HK-2 (cell line): ENCODE measurements at regions not wholly inside any gene's neighbourhood (a gene's known extent, or its start where the extent isn't known, plus 50 kb on each side); places are given as distances from the start of the nearest gene placed in this dataset.

Experiments used
- DNase-seq: peaks from one replicate; pipeline ENCODE4 v3.0.0-alpha.2; 2018; ENCODE audit not compliant: unreplicated experiment

DNA sequence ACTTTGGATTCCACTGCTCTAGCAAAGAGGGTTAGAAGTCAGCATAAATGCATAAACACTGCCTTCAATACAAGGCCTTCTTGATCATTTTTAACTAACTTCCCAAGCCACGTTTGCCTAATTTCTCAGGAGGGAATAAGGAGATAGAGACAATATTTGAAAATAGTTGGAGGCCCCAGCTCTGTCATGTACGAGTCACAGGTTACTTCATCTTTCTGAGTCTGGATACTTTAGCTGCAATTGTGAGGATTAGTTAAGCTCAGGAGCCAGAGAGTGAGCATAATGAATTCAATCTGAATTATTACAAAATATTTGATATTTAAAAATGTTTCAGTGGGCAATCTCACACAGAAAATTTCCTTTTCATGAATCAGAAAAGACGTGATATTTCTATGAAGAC, 298.9 kb downstream of the SHOX2 start:
- DNase-seq: no peak

GRCh38 chr3:157805538-157805937, 300.7 kb downstream of the SHOX2 start:
- DNase-seq: no peak

DNA sequence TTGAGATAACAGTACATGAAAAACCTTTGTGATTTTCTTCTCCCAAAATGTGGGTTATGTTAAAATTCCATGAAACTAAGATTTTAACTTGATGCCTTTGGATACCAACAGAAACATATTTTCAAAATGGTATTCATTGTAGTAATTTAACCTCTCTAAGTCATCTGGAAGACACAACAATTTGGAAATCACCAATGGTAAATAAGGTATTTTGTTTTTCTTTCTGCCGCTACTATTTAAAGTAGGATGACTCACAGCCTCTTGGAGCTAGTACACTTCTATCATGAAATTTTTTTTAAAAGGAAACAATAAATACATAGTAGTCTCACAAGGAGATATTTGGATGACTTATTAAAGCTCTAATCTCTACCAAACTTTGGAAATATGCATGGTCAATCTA, 291.6 kb upstream of the VEPH1 start:
- no peak for DNase-seq

DNA sequence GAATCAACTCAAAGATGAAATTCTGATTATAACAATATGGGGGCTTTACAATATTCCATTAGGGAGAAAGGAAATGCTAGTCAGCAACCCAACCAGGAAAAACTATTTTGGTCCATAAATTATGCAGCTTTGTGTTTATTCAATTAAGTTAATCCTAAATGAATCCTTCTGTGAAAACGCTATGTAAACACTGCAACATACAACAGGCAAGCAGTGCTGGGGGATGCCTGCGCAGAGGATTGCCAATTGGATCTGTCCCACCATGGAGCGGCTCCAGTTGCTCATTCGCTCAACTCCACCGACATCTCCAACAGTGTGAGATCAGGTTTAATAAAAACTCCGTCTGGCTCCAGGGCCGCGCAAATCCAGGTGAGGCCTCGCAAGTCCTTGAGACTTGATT, 290.5 kb upstream of the VEPH1 start:
- no peak for DNase-seq

DNA sequence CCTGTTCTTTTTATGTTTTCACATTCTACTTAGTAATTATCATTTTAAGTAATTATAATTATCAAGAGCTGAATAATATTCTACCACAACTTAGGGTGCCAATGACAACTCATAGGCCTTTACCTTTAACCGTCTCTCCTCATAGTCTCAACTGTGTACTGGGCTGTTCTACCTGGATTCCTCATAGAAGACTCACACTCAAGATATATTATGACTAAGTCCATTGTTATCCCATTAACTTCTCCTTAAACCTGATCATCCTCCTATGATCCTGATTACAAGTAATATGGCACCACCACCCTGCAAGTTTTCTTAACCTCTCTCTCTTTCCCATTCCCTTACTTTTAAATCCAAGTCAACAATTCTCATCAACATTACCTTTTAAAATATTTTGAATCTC, 285.9 kb upstream of the VEPH1 start:
- DNase-seq: no peak

DNA sequence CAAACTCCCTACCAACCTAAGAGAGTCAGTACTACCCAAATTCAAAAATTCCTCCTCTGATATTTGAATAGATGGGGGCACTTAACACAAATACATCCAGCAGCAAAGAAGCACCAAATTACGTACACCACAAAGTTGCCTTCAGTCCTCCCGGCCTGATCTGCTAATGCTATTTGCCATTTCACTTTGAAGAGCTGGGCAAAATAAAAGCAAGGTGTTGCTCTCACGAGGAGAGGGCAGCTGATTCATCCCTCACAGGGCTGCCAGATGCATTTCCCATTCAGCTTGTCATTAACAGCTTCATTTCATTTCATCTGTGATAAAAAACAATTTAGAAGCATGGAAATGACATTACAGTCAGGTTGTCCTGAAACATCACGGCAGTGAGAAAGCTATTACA, 283.4 kb upstream of the VEPH1 start:
- no peak for DNase-seq

DNA sequence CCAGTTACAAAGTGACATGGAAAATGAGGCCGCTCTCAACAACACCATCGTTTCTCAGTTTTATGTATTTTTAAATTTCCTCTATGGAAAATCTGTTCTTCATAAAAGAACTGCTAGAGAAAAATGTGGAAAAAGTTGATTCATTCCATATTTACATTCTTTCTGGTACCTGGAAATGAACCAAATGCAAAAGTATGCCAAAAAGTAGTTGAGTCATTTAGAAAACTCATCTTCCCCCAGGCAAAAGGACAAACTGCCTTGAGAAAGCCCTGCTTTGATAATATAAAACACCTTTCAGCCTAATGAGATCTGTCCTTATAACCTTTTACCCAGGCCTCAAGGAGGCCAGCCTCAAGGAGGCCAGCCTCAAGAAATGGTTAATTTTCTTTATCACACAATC, 283.0 kb upstream of the VEPH1 start:
- DNase-seq: no peak

DNA sequence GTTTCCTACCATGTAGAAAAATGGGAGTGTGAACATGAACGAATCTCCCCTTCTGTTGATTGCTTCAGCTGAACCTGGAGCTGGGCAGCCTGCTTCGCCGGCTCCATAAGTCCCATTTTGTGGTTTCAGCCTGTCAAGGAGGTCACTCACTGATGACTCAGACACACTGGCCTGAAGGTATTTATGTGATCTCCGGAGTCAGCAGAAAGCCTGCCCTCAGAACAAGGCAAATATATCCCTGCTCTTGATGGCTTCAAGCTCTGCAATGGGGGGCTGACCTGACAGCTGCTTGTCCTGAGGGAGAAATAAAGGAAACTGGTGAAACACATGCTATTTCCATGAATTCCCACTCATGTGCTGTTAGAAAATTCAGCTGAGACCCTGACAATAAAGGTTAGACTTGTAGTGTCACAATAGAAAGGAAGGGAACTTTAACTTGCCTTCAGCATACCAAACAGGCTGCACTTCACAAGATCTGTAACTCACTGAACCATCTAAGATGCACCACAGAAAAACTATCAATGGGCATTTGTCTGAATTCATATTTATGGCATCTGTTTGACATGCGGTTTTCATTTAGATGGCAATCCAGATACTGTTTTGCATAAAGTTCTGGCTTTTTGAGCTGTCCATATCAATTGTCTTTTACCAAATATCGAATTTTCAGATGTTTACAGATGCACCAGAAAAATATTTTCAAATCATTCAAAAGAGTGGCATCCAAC, 282.0 kb upstream of the VEPH1 start:
- peak; percentile 67 for DNase-seq

- DNase-seq: no peak
These were observed 279.0 kb upstream of the VEPH1 start for GRCh38 chr3:157782236-157782635.

DNA sequence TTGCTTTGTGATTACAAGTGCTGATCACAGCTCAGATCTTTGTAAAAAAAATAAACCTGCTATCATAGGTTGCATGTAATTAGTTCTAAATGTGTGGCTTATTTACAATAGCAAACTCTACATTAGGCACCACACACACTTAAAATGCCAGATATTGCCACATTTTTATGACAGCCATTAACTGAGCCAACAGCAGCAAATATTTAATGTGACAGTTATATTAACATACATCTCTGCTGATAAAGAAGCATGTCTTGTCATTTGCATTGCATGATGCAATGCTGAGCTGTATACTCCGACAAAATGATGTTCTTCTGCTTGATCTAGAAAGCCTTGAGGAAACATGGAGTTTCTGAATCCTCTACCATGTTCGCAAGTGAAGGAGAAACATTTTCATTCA, 273.6 kb upstream of the VEPH1 start:
- DNase-seq: no peak

- no peak for DNase-seq
These were observed 272.2 kb upstream of the VEPH1 start for GRCh38 chr3:157775446-157775845.

- DNase-seq: no peak
These were observed 266.2 kb upstream of the VEPH1 start for GRCh38 chr3:157769378-157769777.

- no peak for DNase-seq
These were observed 264.4 kb upstream of the VEPH1 start for GRCh38 chr3:157767607-157768006.

- no peak for DNase-seq
These were observed 260.4 kb upstream of the VEPH1 start for GRCh38 chr3:157763644-157764043.

DNA sequence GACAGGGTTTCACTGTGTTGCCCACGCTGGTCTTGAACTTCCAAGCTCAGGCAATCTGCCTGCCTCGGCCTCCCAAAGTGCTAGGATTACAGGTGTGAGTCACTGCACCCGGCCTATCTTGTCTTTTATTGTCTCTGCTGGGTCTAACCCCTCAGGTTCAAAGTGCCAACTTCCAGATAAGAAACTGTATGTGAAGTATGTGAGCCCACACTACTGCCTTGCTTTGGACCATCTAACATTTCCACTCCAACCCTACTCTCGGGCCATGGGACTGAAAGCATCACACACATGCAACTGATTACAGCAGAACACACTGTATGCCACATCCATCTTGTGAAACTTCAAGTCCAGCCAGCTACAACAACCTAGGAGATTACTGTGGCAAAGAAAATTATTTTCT, 256.1 kb upstream of the VEPH1 start:
- DNase-seq: no peak

- no peak for DNase-seq
These were observed 252.0 kb upstream of the VEPH1 start for GRCh38 chr3:157755233-157755632.

GRCh38 chr3:157754451-157754850, 251.2 kb upstream of the VEPH1 start:
- no peak for DNase-seq

GRCh38 chr3:157753787-157754136, 250.5 kb upstream of the VEPH1 start:
- DNase-seq: no peak

- no peak for DNase-seq
These were observed 250.0 kb upstream of the VEPH1 start for GRCh38 chr3:157752956-157753786.

- no peak for DNase-seq
These were observed 249.3 kb upstream of the VEPH1 start for GRCh38 chr3:157752554-157752953.

GRCh38 chr3:157751386-157751785, 248.2 kb upstream of the VEPH1 start:
- DNase-seq: no peak

GRCh38 chr3:157746391-157746790, 243.2 kb upstream of the VEPH1 start:
- no peak for DNase-seq

GRCh38 chr3:157741607-157742006, 238.4 kb upstream of the VEPH1 start:
- no peak for DNase-seq

- DNase-seq: no peak
These were observed 235.2 kb upstream of the VEPH1 start for GRCh38 chr3:157738441-157738840.
